ENCODE measurements at regions not wholly inside any gene's neighbourhood (a gene's known extent, or its start where the extent isn't known, plus 50 kb on each side); places are given as distances from the start of the nearest gene placed in this dataset.

GRCh38 chr7:53087274-53087673 lies 51.8 kb downstream of the POM121L12 start:
- no peaks in the 10 kb centered on the region for H3K36me3 ChIP-seq
- peaks cover 0 to 5% (median 0%) of the 10 kb centered on the region in 4 donors for H3K9me3 ChIP-seq
- WGBS, 2 donors = 91 to 95% methylated on average over 12 to 17 of the region's 17 CpGs
- no peak overlapping the region for H3K27ac ChIP-seq
- no peaks in the 10 kb centered on the region for H3K27me3 ChIP-seq
- no peaks in the 10 kb centered on the region for H3K4me1 ChIP-seq
- H3K4me3 ChIP-seq = no peak overlapping the region
- no peak for DNase-seq (ENCODE audit: low spot score in 2 of 2)
- TF ChIP-seq EP300 (IDR thresholded peaks at IDR 0.05) = no peak

- DNase-seq (ENCODE audit: low spot score in 2 of 2) = no peak
- WGBS, 2 donors = 85 to 86% methylated on average over 3 of the region's 3 CpGs
- TF ChIP-seq, protein P1, sequence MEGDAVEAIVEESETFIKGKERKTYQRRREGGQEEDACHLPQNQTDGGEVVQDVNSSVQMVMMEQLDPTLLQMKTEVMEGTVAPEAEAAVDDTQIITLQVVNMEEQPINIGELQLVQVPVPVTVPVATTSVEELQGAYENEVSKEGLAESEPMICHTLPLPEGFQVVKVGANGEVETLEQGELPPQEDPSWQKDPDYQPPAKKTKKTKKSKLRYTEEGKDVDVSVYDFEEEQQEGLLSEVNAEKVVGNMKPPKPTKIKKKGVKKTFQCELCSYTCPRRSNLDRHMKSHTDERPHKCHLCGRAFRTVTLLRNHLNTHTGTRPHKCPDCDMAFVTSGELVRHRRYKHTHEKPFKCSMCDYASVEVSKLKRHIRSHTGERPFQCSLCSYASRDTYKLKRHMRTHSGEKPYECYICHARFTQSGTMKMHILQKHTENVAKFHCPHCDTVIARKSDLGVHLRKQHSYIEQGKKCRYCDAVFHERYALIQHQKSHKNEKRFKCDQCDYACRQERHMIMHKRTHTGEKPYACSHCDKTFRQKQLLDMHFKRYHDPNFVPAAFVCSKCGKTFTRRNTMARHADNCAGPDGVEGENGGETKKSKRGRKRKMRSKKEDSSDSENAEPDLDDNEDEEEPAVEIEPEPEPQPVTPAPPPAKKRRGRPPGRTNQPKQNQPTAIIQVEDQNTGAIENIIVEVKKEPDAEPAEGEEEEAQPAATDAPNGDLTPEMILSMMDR (IDR thresholded peaks at IDR 0.05) = no peak
- TF ChIP-seq POLR2A (IDR thresholded peaks at IDR 0.05) (no peak), EP300 (IDR thresholded peaks at IDR 0.05) (no peak)
- Histone ChIP-seq H3K27me3 (no peaks in the 10 kb centered on the region), H3K27ac (no peak overlapping the region), H3K4me1 (no peaks in the 10 kb centered on the region), H3K36me3 (no peaks in the 10 kb centered on the region), H3K9me3 (no peaks in the 10 kb centered on the region), H3K4me3 (no peak overlapping the region)
Measured at GRCh38 chr7:53094191-53094590, 58.8 kb downstream of the POM121L12 start.

- TF ChIP-seq, protein P1 (IDR thresholded peaks at IDR 0.05) = no peak
- TF ChIP-seq POLR2A (IDR thresholded peaks at IDR 0.05) = no peak
- no peak for TF ChIP-seq EP300 (IDR thresholded peaks at IDR 0.05)
- no peak for DNase-seq (ENCODE audit: low spot score in 2 of 2)
- 79% methylated on average over 2 of the region's 2 CpGs for WGBS, 2 donors
Measured at GRCh38 chr7:53094827-53095226, 59.4 kb downstream of the POM121L12 start.

GRCh38 chr7:53095731-53096501 lies 60.5 kb downstream of the POM121L12 start:
- no peak for DNase-seq (ENCODE audit: low spot score in 2 of 2)
- no peak overlapping the region for H3K4me3 ChIP-seq
- TF ChIP-seq, protein P1 (IDR thresholded peaks at IDR 0.05) = no peak
- TF ChIP-seq POLR2A (IDR thresholded peaks at IDR 0.05) (no peak), EP300 (IDR thresholded peaks at IDR 0.05) (no peak)
- no peaks in the 10 kb centered on the region for H3K27me3 ChIP-seq
- no peaks in the 10 kb centered on the region for H3K36me3 ChIP-seq
- no peak overlapping the region for H3K27ac ChIP-seq
- H3K4me1 ChIP-seq = no peaks in the 10 kb centered on the region
- no peaks in the 10 kb centered on the region for H3K9me3 ChIP-seq
- 34 to 74% methylated on average over 3 of the region's 3 CpGs for WGBS, 2 donors

More at GRCh38 chr7:53094827-53095226, 59.4 kb downstream of the POM121L12 start:
- Histone ChIP-seq H3K4me3 (no peak overlapping the region), H3K27me3 (no peaks in the 10 kb centered on the region), H3K9me3 (no peaks in the 10 kb centered on the region), H3K27ac (no peak overlapping the region), H3K36me3 (no peaks in the 10 kb centered on the region), H3K4me1 (no peaks in the 10 kb centered on the region)

DNA sequence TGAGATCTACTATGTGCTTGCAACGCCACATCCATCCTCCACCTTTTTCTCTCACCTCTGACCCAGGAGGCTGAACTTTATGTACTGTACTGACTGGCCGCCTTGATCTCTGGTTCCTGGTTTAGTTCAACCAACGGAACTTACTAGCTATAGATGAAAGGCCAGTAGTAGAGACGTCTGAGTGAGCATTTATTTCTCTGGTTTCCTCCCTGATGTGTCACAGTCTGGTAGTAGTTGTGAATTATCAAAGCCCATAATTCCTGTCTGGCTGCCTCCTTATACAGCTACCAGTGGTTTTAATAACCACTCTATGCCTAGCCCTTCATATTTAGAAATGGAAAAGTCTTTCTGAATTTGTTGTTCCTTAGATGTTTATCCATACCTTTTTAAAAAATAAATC lies 64.7 kb downstream of the POM121L12 start:
- Histone ChIP-seq H3K27ac (no peak overlapping the region), H3K27me3 (no peaks in the 10 kb centered on the region), H3K4me3 (no peak overlapping the region), H3K36me3 (no peaks in the 10 kb centered on the region), H3K4me1 (no peaks in the 10 kb centered on the region), H3K9me3 (no peaks in the 10 kb centered on the region)
- 67 to 74% methylated on average over 4 of the region's 4 CpGs for WGBS, 2 donors
- TF ChIP-seq EP300 (IDR thresholded peaks at IDR 0.05) (no peak), POLR2A (IDR thresholded peaks at IDR 0.05) (no peak)
- TF ChIP-seq, protein P1 (IDR thresholded peaks at IDR 0.05) = no peak
- DNase-seq (ENCODE audit: low spot score in 2 of 2) = no peak
